Smooth muscle cell (in vitro differentiated cells): ENCODE measurements at regions not wholly inside any gene's neighbourhood (a gene's known extent, or its start where the extent isn't known, plus 50 kb on each side); places are given as distances from the start of the nearest gene placed in this dataset.

Experiments used
- DNase-seq: peaks from one replicate; lab custom pipeline; 2025; ENCODE audit not compliant: unreplicated experiment; lab: John Stamatoyannopoulos, UW
- H2AFZ ChIP-seq: fragments of 200-600 bp; sonication (generic); 2 replicates; pipeline ENCODE4 v1.6.0; 2016; ENCODE audit warnings: antibody characterized with exemption, low read depth, mild to moderate bottlenecking
- H3F3A ChIP-seq: fragments of 200-600 bp; sonication (generic); 2 replicates; pipeline ENCODE4 v1.6.0; 2017; ENCODE audit warnings: antibody characterized with exemption, low read depth
- H3K27ac ChIP-seq: fragments of 200-600 bp; sonication (generic); 2 replicates; pipeline ENCODE4 v1.5.1; 2016; ENCODE audit warnings: low read depth, mild to moderate bottlenecking
- H3K27me3 ChIP-seq: fragments of 200-600 bp; sonication (generic); 2 replicates; pipeline ENCODE4 v1.6.1; 2016; ENCODE audit warnings: low read depth, mild to moderate bottlenecking
- H3K36me3 ChIP-seq: fragments of 200-600 bp; sonication (generic); 2 replicates; pipeline ENCODE4 v1.5.1; 2016; ENCODE audit warnings: low read depth
- H3K4me1 ChIP-seq: fragments of 200-600 bp; sonication (generic); 2 replicates; pipeline ENCODE4 v1.5.1; 2016; ENCODE audit warnings: low read depth
- H3K4me2 ChIP-seq: fragments of 200-600 bp; sonication (generic); 2 replicates; pipeline ENCODE4 v1.6.0; 2016; ENCODE audit warnings: mild to moderate bottlenecking
- H3K4me3 ChIP-seq: fragments of 200-600 bp; sonication (generic); 2 replicates; pipeline ENCODE4 v1.5.1; 2016; ENCODE audit warnings: mild to moderate bottlenecking
- H3K79me2 ChIP-seq: fragments of 200-600 bp; sonication (generic); 2 replicates; pipeline ENCODE4 v1.6.0; 2016; ENCODE audit warnings: low read depth, mild to moderate bottlenecking
- H3K9ac ChIP-seq: fragments of 200-600 bp; sonication (generic); 2 replicates; pipeline ENCODE4 v1.6.0; 2016; ENCODE audit warnings: low read depth
- H3K9me3 ChIP-seq: fragments of 200-600 bp; sonication (generic); replicated peaks from 2 replicates; pipeline ENCODE4 v1.5.1; 2016; ENCODE audit warnings: low read depth
- H4K20me1 ChIP-seq: fragments of 200-600 bp; sonication (generic); 2 replicates; pipeline ENCODE4 v1.6.0; 2016; ENCODE audit warnings: low read depth
- WGBS: methylation state at CpG from one replicate; pipeline ENCODE4 v1.1.7; 2016; ENCODE audit warnings: low lambda C conversion rate; 5-methylcytosine and 5-hydroxymethylcytosine counted together
- TF ChIP-seq, protein P1 (sequence below): fragments of 200-600 bp; sonication (generic); IDR thresholded peaks from 2 replicates; pipeline ENCODE4 v1.5.1; 2017; ENCODE audit warnings: borderline replicate concordance, mild to moderate bottlenecking, antibody characterized with exemption; ENCODE audit not compliant: insufficient read depth, poor library complexity, severe bottlenecking

DNA sequence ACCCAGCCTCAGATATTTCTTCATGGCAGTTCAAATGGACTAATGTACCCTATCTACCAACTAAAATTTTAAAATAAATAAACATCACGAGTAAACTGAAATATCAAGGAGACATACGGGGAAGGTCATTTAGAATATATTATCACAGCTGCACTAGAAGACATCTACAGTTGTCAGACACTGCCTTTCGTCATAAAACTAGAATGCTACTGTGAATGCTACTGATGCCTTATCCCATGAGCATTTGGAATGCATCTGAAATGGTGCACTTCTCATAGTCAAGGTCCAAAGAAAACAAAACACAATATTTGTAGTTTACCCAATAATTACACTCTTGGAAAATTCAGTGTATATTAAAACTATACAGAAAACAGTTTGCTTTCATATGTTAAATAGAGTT, 165.2 kb downstream of the MREG start:
- H3K4me1 ChIP-seq = no peaks in the 10 kb centered on the region
- H3K9me3 ChIP-seq = no peaks in the 10 kb centered on the region
- H3K4me3 ChIP-seq = no peak overlapping the region
- WGBS = 92% methylated on average over 3 of the region's 3 CpGs
- no peak overlapping the region for H3K27ac ChIP-seq
- TF ChIP-seq, protein P1, sequence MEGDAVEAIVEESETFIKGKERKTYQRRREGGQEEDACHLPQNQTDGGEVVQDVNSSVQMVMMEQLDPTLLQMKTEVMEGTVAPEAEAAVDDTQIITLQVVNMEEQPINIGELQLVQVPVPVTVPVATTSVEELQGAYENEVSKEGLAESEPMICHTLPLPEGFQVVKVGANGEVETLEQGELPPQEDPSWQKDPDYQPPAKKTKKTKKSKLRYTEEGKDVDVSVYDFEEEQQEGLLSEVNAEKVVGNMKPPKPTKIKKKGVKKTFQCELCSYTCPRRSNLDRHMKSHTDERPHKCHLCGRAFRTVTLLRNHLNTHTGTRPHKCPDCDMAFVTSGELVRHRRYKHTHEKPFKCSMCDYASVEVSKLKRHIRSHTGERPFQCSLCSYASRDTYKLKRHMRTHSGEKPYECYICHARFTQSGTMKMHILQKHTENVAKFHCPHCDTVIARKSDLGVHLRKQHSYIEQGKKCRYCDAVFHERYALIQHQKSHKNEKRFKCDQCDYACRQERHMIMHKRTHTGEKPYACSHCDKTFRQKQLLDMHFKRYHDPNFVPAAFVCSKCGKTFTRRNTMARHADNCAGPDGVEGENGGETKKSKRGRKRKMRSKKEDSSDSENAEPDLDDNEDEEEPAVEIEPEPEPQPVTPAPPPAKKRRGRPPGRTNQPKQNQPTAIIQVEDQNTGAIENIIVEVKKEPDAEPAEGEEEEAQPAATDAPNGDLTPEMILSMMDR = no peak
- no peak for DNase-seq
- no peaks in the 10 kb centered on the region for H3K36me3 ChIP-seq
- H3K4me2 ChIP-seq = no peak overlapping the region
- no peaks in the 10 kb centered on the region for H3F3A ChIP-seq
- H2AFZ ChIP-seq = no peak overlapping the region
- H3K9ac ChIP-seq = no peak overlapping the region
- no peaks in the 10 kb centered on the region for H3K27me3 ChIP-seq
- no peaks in the 10 kb centered on the region for H4K20me1 ChIP-seq
- H3K79me2 ChIP-seq = no peaks in the 10 kb centered on the region

DNA sequence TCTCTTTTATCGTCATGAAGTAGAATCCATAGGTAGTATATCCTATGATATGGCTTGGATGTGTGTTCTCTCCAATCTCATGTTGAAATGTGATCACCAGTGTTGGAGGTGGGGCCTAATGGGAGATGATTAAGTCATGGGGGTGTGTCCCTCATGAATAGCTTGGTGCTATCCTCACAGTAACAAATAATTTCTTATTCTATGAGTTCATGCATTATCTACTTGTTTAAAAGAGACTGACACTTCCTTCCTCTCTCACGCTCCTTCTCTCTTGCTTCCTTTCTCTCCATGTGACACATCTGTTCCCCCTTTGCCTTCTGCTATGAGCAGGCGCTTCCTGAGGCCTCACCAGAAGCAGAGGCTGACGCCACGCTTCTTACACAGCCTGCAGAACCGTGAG, 165.6 kb downstream of the MREG start:
- Histone ChIP-seq H3K9ac (no peak overlapping the region), H3K27ac (no peak overlapping the region), H3K4me2 (no peak overlapping the region), H3K36me3 (no peaks in the 10 kb centered on the region), H3F3A (no peaks in the 10 kb centered on the region), H3K79me2 (no peaks in the 10 kb centered on the region), H3K27me3 (no peaks in the 10 kb centered on the region), H2AFZ (no peak overlapping the region), H3K9me3 (no peaks in the 10 kb centered on the region), H3K4me1 (no peaks in the 10 kb centered on the region), H4K20me1 (no peaks in the 10 kb centered on the region), H3K4me3 (no peak overlapping the region)
- TF ChIP-seq, protein P1 = no peak
- DNase-seq = no peak
- WGBS = 91% methylated on average over 6 of the region's 6 CpGs

DNA sequence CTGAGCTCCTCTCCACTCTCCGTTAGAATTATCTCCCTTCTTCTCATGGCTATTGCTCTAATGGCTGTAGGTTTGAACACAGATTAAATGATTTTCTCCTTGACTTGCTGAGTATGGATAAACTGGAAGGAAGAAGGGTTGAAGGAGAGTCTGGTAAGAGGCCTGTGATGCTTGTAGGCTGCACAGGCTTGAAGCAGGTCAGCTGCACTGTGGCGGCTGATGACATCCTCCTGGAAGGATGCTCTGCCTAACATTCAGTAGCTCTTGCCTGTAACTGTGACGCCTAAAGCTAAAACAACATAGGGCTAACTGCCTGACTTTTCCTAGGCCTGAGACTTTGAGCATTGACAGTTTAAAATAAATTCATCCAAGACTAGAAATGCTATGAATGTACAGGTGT, 166.3 kb downstream of the MREG start:
- 83% methylated on average over 3 of the region's 3 CpGs for WGBS
- no peak for DNase-seq
- TF ChIP-seq, protein P1 = no peak

DNA sequence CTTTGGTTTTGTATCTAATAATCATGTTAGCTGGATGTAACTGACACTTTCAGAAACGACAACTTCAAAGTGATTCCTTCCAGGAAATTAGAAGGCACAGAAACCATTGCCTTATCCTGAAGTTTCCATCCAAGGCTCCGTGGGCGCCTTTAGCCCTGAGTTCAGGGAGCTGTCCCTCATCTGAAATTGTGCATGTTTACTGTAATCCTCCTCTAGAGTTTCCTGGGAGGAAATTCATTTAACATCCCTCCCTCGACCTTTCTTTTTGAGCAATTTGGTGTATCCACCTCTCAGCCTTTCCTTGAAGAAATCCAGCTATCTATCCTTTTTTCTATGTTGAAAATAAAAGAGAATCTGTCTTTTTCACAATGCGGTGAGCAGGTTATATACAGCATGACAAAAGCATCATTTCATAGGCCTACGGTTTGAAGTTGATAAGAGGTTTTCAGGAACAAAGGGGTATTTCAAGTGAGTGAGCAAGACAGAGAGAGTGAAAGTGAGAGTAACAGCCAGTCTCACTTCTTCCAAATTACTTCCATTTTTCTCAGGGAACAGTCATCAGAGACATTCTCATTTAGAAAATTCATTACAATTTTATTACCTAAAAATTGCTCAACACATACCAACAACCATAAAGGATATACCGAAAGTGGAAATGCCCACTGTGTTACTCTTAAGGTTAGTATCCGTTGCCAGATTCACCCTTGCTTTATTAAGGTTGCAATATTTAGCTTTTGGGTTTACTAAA, 167.3 kb downstream of the MREG start:
- H3K4me1 ChIP-seq = no peaks in the 10 kb centered on the region
- 67% methylated on average over 8 of the region's 8 CpGs for WGBS
- no peak for DNase-seq
- peak overlapping the region; percentile 43 for H2AFZ ChIP-seq
- H3K27ac ChIP-seq = no peak overlapping the region
- H3K36me3 ChIP-seq = no peaks in the 10 kb centered on the region
- no peaks in the 10 kb centered on the region for H3F3A ChIP-seq
- no peak overlapping the region for H3K4me3 ChIP-seq
- TF ChIP-seq, protein P1 = no peak
- H3K27me3 ChIP-seq = no peaks in the 10 kb centered on the region
- H3K79me2 ChIP-seq = no peaks in the 10 kb centered on the region
- H3K9ac ChIP-seq = no peak overlapping the region
- H3K9me3 ChIP-seq = no peaks in the 10 kb centered on the region
- no peaks in the 10 kb centered on the region for H4K20me1 ChIP-seq
- no peak overlapping the region for H3K4me2 ChIP-seq

More for the DNA sequence above, 166.3 kb downstream of the MREG start:
- no peaks in the 10 kb centered on the region for H3K4me1 ChIP-seq
- H3K27me3 ChIP-seq = no peaks in the 10 kb centered on the region
- no peak overlapping the region for H3K4me2 ChIP-seq
- H3K79me2 ChIP-seq = no peaks in the 10 kb centered on the region
- H2AFZ ChIP-seq = no peak overlapping the region
- H3K27ac ChIP-seq = no peak overlapping the region
- no peak overlapping the region for H3K9ac ChIP-seq
- H4K20me1 ChIP-seq = no peaks in the 10 kb centered on the region
- no peaks in the 10 kb centered on the region for H3K36me3 ChIP-seq
- no peaks in the 10 kb centered on the region for H3K9me3 ChIP-seq
- H3K4me3 ChIP-seq = no peak overlapping the region
- no peaks in the 10 kb centered on the region for H3F3A ChIP-seq
